HG03439 (cell line): ENCODE measurements at regions not wholly inside any gene's neighbourhood (a gene's known extent, or its start where the extent isn't known, plus 50 kb on each side); places are given as distances from the start of the nearest gene placed in this dataset.

Source experiments
- ATAC-seq: cut with Tn5 transposase; IDR thresholded peaks from one replicate; pipeline ENCODE4 v1.9.1; 2021; ENCODE audit warnings: mild to moderate bottlenecking, moderate library complexity; ENCODE audit not compliant: unreplicated experiment

DNA sequence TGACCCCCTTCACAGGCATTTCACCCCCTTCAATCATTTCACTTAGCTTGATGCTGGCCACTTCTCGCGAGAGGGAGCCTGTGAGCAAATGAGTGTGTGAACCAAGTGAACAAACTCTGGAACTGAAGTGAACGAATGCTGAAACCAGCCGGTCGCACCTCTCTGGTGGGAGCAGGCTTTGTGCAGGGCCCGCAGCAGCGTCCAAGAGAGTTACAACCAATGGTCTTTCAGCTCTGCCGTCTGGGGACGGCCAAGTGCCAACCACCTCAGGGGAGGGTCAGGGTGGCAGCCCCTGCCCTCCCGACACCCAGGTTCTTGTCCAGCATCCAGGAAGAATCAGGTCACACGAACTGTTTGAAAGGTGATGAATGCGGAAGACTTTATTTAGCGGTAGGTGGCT lies 764.0 kb downstream of the SUCLG1 start:
- no peak for ATAC-seq

DNA sequence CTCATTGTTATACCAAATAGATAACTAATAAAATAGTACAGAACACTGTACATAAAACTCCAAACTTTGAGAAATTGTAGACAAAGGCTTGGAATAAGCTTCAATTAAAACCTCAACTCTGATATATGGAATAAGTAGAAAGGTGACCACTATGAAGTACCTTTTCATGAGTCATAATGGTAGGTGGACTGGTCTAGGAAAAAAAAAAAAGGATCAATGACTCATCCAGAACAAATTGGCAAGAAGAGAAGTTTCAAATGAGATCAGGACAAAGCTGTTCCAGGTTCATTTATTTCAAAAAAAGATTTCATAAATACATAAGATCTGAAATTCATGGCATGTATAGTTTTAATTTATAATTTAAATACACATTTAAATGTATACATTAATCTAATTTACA lies 769.7 kb downstream of the SUCLG1 start:
- no peak for ATAC-seq

DNA sequence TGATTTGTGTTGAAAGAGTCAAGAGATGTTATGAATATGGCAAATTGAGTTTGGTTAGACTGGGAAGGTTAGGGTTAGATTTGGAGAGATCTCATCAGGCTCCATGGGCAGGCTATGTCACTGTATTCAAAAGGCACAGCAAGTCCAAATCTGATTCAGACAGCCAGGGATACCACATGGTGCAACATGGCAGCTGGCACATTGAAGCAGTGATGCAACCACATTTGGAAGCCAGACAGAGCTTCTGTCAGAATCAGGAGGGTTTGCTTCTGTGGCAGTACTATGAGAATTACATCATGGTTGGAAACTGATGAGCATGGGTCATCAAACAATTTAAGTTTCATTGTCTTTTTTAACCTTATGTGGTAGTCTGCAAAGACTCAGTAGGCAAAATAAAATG lies 772.2 kb downstream of the SUCLG1 start:
- ATAC-seq, result no peak

DNA sequence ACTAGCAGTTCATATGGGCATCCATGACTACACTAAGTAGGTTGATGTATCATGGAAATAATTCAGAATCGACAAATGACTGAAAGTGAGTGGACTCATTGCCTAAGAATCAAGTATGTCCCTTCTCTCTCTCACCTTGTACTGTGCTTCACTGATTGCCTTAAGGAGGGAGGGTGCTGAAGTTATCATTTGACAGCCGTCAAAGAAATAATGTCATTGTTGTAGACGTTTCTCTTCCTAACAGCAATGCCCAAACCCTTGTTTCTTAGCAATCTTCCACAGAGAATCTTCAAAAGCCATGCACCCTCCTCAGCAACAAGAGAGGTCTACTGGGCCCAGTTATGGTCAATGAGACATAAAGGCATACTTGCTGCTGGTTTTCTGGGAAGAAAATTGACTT lies 785.0 kb downstream of the SUCLG1 start:
- ATAC-seq, result no peak

DNA sequence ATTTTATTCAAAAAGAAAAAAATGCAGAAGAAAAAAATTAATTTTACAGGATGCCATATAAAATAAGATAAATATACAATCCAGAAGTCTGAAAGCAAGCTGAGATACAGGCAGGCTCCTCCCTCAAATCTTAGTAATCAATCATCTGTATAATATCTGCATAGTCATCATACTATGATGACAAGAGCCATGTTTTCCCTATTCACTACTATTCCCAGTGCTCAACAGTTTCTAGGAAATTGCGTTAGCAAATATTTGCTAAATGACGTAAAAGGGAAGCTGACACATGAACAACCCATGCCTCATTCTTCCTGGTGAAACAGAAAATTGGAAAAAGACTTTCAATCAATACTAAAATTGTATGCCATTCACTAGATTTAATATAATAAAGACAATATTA lies 793.2 kb downstream of the SUCLG1 start:
- no peak for ATAC-seq

DNA sequence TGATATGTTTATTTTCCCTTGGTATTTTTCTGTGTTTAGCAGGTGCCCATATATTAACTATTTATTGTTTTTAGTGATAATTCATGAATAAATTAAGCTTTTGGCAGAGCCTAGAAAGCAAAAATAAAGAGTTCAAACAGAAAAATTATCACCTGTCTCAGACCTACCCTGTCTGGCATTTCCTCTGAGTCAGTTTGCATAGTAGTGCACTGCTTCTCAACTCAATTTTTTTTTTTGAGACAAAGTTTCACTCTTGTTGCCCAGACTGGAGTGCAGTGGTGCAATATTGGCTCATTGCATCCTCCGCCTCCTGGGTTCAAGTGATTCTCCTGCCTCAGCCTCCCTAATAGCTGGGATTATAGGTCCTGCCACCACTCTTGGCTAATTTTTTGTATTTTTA lies 793.9 kb downstream of the SUCLG1 start:
- ATAC-seq, result no peak

DNA sequence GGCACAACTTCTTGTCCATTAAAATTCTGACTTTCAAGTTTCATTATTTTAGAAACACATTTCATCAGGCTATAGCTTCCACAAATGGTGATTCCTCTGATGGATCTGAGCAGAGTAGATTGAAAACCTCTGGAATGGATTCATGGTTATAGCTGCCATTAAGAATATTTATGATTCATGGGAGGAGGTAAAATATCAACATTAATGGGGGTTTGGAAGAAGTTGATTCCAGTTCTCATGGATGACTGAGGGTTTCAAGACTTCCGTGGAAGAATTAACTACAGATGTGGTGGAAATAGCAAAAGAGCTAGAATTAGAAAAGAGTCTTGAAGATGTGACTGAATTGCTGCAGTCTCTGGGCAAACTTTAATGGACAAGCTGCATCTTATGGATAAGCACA lies 797.4 kb downstream of the SUCLG1 start:
- ATAC-seq, result no peak

DNA sequence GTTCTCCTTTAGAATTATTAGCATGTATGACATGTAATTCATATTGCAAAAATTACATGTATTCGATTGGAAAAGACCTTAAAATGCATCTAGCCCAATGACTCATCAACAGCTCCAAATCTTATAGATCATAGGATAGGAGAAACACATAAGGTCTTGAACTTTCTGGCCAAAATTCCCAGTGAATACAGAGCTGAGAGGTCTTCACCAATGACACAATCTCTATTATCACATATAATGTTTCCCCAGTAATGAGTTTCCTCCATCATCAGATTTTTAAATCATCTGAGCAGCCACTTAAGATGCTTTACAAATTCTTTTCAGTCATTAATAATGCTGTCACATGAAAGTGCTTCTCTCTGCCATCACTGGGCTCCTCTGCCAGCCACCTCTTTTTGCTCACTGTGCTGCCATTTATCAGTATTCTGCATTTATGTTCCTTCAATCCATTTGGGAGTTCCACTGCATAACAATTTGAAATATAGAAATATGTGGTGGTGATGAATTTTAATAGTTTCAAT lies 804.9 kb downstream of the SUCLG1 start:
- ATAC-seq, result no peak

DNA sequence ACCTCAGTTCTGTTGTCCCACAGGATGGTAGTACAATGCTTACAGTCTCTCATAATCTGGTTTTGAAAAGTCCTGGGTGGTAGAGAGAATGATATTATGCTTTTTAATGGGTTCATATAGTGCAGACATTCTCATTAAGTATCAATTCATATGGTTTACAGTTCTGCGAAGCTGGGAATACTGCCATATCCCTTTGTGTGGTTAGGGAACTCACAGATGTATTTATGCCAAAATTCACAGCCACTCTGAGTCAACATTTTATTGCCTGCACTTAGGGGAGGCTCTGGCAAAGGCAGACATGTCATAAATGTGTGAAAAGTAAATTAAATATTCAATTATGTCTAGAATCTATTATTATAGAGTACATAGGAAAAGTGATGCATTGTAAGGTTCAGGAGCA lies 808.2 kb downstream of the SUCLG1 start:
- no peak for ATAC-seq

DNA sequence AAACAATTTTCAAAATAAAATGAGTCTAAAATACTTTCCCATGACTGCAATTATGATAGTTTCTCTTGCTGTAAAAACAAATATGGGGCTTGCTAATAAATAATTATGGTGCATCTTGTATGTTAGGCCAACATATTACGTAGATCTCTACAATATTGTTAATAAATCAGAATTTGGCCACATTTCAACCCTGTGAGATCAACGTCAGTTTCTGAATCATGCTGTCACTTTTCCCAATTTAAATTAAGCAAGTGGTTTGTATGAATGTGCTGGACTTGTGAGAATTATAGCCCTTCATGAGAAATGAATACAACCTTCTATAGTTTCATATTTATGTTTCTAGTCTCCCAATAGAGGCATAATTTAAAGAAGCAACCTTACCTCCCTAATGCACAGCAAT lies 808.9 kb downstream of the SUCLG1 start:
- no peak for ATAC-seq

DNA sequence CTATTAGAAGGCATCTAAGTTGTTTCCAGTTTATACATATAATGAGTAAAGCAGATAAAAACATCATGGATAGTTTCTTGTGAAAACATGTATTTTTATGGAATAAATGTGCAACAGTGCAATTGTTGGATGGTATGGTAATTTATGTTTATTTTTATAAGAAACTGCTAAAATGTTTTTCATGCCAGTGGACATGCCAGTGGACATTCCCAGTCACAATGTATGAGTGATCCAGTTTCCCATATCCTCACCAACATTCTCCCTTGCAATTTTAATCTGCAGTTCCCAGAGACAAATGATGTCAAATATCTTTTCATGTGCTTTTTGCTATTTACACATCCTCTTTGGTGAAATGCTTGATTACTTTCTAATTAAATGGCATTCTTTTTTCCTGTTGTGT lies 818.6 kb downstream of the SUCLG1 start:
- ATAC-seq, result no peak

DNA sequence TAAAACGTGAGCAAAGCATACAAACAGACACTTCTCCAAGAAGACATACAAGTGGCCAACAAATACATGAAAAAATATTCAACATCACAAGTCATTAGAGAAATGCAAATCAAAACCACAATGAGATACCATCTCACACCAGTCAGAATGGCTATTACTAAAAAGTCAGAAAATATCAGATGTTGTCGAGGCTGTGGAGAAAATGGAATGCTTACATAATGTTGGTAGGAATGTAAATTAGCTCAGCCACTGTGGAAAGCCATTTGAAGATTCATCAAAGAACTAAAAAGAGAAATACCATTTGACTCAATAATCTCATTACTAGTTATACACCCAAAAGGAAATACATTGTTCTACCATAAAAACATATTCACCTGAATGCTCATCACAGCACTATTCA lies 825.7 kb downstream of the SUCLG1 start:
- no peak for ATAC-seq

DNA sequence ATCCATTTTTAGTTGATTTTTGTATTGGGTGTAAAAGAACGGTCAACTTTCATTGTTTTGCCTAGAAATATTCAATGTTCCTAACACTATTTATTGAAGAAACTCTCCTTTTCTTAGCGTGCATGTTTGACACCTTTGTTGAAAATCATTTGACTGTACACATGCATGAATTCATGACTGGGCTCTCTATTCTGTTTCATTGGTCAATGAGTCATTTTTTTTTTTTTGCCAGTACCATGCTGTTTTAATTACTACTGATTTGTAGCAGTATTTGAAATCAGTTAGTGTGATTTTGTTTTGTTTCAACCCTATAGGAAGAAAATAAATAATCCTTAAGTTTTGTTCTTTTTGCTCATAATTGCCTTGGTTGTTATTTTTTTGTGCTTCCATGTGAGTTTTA lies 828.7 kb downstream of the SUCLG1 start:
- ATAC-seq, result no peak

DNA sequence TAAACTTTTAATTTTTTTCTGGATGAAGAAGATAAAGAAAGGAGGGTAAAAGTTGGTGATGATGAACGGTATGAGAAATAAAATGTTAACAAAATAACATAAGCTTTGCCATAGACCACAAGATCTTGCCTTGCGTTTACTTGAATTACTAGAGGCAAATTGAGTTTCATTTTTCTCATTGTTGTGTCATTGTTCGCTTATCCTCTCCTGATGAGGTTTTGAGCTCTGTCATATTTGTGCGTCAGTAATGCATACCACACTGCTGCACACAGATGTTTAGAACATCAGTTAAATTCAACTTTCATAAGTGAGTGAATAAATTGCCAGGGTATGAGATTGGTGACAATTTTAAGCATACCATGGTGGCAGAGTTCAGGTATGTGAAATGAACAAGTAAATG lies 843.6 kb downstream of the SUCLG1 start:
- ATAC-seq, result no peak

DNA sequence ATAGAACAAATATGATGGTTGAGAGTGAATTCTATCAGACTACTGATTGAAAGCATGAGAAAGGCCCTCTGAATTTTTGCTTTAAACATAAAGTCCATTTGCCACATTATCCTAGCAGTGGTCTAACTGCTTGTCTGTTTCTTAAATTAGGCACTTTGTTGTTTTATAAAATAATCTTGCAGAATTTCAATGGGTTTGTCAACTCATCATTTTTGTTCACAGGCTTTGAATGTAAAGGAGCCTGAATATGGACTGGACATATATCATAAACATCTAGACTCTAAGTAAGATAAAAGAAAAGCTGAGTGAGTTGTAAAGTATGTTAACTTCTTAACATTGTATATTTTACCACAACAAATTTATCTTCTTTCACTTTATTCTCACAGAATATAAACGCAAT lies 845.9 kb downstream of the SUCLG1 start:
- no peak for ATAC-seq

DNA sequence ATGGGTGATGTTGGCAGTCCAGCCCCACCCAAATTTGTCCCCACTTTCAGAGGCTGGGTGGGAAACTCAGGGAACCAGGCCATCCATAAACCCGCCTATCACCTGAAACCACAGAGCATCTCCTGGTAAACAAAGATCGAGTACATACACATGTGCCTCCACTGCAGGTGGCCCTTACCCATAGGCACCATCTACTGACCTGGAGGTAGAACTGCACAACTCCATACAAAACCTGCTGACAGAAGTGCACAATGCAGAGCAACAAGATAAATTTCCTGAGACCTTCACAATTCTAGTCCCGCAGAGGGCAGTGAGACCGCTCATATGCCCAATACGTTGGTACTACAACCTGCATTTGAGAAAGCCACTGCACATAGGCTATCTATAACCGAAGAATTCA lies 856.3 kb downstream of the SUCLG1 start:
- no peak for ATAC-seq

DNA sequence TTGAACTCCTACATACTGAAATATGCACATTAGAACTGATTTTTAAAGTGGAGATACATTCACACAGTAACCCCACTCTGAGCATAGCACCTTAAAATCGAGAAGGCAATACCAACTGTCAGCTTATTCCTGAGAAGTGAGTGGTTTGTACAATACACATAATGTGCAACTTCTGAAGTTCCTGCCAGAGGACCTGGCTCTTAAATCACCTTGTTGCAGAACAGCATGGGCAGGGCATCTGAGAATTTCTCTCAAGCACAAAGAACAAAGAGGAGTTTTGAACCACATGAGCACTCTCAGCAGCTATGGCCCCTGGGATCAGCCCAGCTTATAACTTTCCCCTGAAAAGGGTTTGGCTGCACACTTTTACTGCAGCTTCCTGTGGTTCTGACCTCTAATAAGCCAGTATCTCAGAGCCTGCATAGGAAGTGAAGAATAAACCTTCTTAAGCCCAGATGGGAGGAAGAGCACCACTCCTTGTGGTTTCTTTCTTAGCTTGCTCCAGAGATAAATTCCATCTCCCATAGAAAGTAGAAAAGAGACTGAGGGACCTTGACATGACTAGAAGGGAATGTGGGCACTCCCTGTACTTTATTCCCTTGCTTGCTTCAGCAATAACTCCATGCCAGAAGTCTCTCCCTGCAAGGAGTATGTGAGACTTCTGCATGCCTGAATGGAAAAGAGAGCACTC lies 862.3 kb downstream of the SUCLG1 start:
- ATAC-seq, result no peak

DNA sequence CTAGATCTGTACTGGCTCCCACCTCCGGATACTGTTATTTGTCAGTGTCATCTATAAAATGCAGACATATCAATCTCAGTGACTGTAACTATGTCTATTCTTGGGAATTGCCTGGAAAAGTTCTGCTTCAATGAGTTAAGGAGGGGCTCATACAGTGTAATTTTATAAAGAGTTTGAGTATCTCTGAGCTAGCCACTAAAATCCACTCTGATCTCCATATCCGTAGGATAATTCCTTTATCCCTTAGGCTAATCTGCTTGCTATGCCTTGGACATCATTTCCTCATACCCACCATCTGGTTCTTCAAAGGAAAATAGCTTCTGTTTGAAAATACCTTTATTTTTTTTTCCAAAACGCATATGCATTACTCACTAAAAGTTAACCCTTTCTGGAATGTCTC lies 863.2 kb downstream of the SUCLG1 start:
- no peak for ATAC-seq

DNA sequence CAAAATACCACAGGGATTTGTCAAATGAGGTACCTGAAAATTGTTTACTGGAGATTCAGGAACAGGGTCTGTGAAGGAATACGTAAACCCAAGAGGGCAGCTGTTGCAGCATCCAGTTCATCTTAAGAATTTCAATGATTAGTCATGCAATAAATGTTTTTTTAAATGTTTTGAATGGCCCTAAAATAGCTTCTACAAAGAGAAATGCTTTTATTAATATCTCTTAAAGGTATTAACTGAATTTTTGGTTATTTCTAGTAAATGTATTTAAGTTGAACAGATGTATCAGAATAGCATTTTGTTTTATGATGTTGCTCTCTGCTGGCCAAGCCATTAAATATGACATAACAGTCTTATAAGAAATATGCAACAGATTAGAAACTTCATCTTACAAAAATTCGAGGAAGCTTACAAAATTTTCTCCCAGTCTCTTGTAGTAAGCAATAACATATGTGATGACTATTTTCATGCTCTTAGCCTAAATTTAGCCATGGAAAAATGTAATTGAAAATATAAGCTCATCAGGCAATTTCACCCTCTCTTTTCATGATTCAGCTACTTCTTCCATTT lies 863.9 kb downstream of the SUCLG1 start:
- no peak for ATAC-seq

DNA sequence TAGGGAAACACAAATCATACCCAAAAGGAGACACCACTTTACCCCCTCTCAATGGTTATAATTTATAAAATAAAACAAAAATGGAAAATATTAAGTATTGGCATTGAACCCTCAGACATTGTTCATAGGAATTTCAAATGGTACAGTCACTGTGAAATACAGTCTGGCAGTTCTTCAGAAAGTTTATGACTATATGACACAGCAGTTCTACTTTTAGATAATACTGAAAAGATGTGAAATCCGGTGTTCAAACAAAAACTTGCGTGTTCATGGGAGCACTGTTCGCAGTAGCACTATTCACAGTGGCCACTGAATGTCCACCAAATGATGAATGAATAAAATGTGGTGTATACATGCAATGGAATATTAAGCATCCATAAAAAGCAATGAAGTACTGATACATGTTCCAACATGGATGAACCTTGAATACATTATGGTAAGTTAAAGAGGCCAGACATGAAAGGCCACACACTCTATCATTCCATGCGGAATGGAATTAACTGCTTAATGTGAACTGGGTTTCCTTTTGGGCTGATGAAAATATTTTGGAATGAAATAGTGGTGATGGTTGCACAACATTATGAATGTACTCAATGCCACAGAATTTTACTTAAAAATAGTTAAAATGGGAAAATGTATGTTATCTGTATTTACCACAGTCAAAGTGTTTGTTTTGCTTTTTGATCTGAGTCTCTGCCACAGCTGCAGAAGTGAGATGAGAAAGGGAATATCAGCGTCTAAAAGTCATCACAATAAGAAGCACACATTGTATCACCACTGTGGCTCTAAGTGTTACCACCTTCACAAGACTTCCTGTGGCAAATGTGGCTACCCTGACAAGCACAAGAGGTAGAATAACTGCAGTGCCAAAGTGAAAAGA lies 864.6 kb downstream of the SUCLG1 start:
- no peak for ATAC-seq

DNA sequence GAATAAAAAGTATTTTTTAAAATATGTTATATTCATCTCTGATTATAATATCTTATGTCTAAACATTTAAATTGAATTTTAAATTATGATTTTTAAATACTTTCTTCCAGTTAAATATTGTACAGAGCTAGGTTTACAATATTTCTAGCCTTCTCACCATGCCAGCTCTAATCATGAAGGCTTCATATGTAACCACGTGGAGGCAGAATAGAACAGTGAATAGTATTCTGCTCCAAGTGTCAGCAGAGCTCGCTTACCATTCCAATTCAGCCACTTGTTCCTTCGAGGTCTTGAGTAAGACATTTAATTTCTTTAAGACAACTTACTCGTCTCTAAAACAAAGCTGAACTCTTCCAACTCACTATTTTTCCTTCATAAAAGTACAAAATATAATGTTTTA lies 871.8 kb downstream of the SUCLG1 start:
- ATAC-seq, result no peak

DNA sequence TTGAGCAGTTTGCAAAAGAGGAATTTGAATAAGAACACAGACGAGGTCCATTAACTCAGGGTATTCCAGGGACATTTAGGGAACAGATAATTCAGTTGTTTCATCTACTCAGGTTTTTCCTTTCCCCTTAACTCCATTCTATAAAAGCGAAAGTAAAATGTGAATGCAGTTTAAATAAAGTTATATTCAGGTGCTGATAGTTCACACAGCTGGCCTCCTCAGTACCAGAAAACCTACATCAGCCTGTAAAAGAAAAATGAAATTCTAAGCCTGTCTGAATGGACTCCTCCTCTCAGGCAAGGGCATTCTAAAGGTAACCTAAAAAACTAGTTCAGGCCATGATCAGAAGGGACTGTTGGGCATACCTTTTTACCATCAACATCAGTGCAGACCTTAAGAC lies 873.8 kb downstream of the SUCLG1 start:
- ATAC-seq, result no peak
